AG09309 (cell line): ENCODE measurements at regions not wholly inside any gene's neighbourhood (a gene's known extent, or its start where the extent isn't known, plus 50 kb on each side); places are given as distances from the start of the nearest gene placed in this dataset.

Experiments
- DNase-seq: peaks from one replicate; pipeline ENCODE4 v3.0.0-alpha.2; 2010; ENCODE audit warnings: low read depth
- H3K4me3 ChIP-seq: 2 replicates; pipeline ENCODE4 v1.5.1; 2011; ENCODE audit warnings: mild to moderate bottlenecking, low read depth, low read length, moderate library complexity; ENCODE audit not compliant: control insufficient read depth
- CTCF ChIP-seq: IDR thresholded peaks from 2 replicates; pipeline ENCODE4 v1.5.1; 2011; ENCODE audit warnings: mild to moderate bottlenecking, low read depth, low read length, inconsistent platforms; ENCODE audit not compliant: insufficient read depth, control insufficient read depth; ENCODE audit errors: missing control alignments

- no peak for TF ChIP-seq CTCF
- DNase-seq: no peak
- no peak overlapping the region for H3K4me3 ChIP-seq
These were observed 78.4 kb downstream of the PRL start for GRCh38 chr6:22218410-22218809.

GRCh38 chr6:22219925-22220324 lies 76.9 kb downstream of the PRL start:
- no peak overlapping the region for H3K4me3 ChIP-seq
- DNase-seq: no peak
- no peak for TF ChIP-seq CTCF

GRCh38 chr6:22221211-22221610 lies 75.6 kb downstream of the PRL start:
- H3K4me3 ChIP-seq: no peak overlapping the region
- no peak for DNase-seq
- no peak for TF ChIP-seq CTCF

GRCh38 chr6:22221630-22222029 lies 75.2 kb downstream of the PRL start:
- no peak for DNase-seq
- no peak overlapping the region for H3K4me3 ChIP-seq
- no peak for TF ChIP-seq CTCF

GRCh38 chr6:22222469-22222868 lies 74.4 kb downstream of the PRL start:
- no peak overlapping the region for H3K4me3 ChIP-seq
- DNase-seq: no peak
- no peak for TF ChIP-seq CTCF

- DNase-seq: no peak
- no peak for TF ChIP-seq CTCF
- no peak overlapping the region for H3K4me3 ChIP-seq
These were observed 68.8 kb downstream of the PRL start for GRCh38 chr6:22227824-22228610.
